Neutrophil (primary cell): ENCODE measurements at regions not wholly inside any gene's neighbourhood (a gene's known extent, or its start where the extent isn't known, plus 50 kb on each side); places are given as distances from the start of the nearest gene placed in this dataset.
"Not testable (repeated sequence)": the region's sequence is repeated elsewhere in the genome, so short reads cannot be mapped to it uniquely, and the experiment has no call there.

ENCODE experiments used
- H3K27ac ChIP-seq: fragments of 200-600 bp; sonication (generic); 2 replicates; pipeline ENCODE4 v1.5.1; 2016; ENCODE audit warnings: mild to moderate bottlenecking, moderate library complexity
- H3K27me3 ChIP-seq: fragments of 200-600 bp; sonication (generic); 2 replicates; pipeline ENCODE4 v1.6.0; 2016; ENCODE audit warnings: mild to moderate bottlenecking
- H3K36me3 ChIP-seq: fragments of 200-600 bp; sonication (generic); 2 replicates; pipeline ENCODE4 v1.5.1; 2017
- H3K4me1 ChIP-seq, 2 experiments: fragments of 200-600 bp in 1 of 2; sonication (generic) in 1 of 2; 1 replicate in 1 of 2; 2 replicates in 1 of 2; pipeline versions ENCODE4 v1.5.1 to v1.6.1; 2013 to 2016; ENCODE audit warnings: low read depth in 1 of 2, low read length in 1 of 2, mild to moderate bottlenecking in 1 of 2, moderate library complexity in 1 of 2; ENCODE audit not compliant: control insufficient read depth in 1 of 2, insufficient read depth in 1 of 2
- H3K4me3 ChIP-seq, 2 experiments: fragments of 200-600 bp in 1 of 2; sonication (generic) in 1 of 2; 1 replicate in 1 of 2; 2 replicates in 1 of 2; pipeline ENCODE4 v1.5.1; 2013 to 2016; ENCODE audit warnings: low read depth in 1 of 2, low read length in 1 of 2, mild to moderate bottlenecking in 1 of 2, moderate library complexity in 1 of 2
- H3K9me3 ChIP-seq: fragments of 200-600 bp; sonication (generic); 2 replicates; pipeline ENCODE4 v1.5.1; 2016
- TF ChIP-seq, protein P1 (sequence below): fragments of 200-600 bp; sonication (generic); IDR thresholded peaks from 2 replicates; pipeline ENCODE4 v1.5.1; 2016; ENCODE audit warnings: antibody characterized with exemption

- Histone ChIP-seq H3K4me3 (no peak overlapping the region), H3K4me1 (peaks cover 7 to 10% of the 10 kb centered on the region in 2 experiments), H3K27ac (no peak overlapping the region), H3K27me3 (no peaks in the 10 kb centered on the region), H3K9me3 (no peaks in the 10 kb centered on the region), H3K36me3 (no peaks in the 10 kb centered on the region)
- TF ChIP-seq, protein P1, sequence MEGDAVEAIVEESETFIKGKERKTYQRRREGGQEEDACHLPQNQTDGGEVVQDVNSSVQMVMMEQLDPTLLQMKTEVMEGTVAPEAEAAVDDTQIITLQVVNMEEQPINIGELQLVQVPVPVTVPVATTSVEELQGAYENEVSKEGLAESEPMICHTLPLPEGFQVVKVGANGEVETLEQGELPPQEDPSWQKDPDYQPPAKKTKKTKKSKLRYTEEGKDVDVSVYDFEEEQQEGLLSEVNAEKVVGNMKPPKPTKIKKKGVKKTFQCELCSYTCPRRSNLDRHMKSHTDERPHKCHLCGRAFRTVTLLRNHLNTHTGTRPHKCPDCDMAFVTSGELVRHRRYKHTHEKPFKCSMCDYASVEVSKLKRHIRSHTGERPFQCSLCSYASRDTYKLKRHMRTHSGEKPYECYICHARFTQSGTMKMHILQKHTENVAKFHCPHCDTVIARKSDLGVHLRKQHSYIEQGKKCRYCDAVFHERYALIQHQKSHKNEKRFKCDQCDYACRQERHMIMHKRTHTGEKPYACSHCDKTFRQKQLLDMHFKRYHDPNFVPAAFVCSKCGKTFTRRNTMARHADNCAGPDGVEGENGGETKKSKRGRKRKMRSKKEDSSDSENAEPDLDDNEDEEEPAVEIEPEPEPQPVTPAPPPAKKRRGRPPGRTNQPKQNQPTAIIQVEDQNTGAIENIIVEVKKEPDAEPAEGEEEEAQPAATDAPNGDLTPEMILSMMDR, result no peak
Observed at GRCh38 chr15:70593795-70594194, 169.6 kb downstream of the UACA start.

- no peaks in the 10 kb centered on the region for H3K9me3 ChIP-seq
- TF ChIP-seq, protein P1, result no peak
Observed at GRCh38 chr15:70589728-70590127, 173.6 kb downstream of the UACA start.

GRCh38 chr15:70589221-70589620 lies 174.1 kb downstream of the UACA start:
- no peak overlapping the region for H3K4me3 ChIP-seq
- H3K27ac ChIP-seq, result no peak overlapping the region

More at GRCh38 chr15:70589728-70590127, 173.6 kb downstream of the UACA start:
- Histone ChIP-seq H3K4me3 (no peak overlapping the region), H3K27ac (no peak overlapping the region), H3K36me3 (no peaks in the 10 kb centered on the region), H3K4me1 (peaks cover 17 to 30% of the 10 kb centered on the region in 2 experiments), H3K27me3 (peaks cover 12% of the 10 kb centered on the region)

GRCh38 chr15:70588613-70589012 lies 174.7 kb downstream of the UACA start:
- Histone ChIP-seq H3K4me3 (no peak overlapping the region), H3K27ac (no peak overlapping the region), H3K4me1 (peaks cover 17 to 30% of the 10 kb centered on the region in 2 experiments), H3K9me3 (no peaks in the 10 kb centered on the region), H3K36me3 (no peaks in the 10 kb centered on the region), H3K27me3 (peaks cover 18% of the 10 kb centered on the region)
- TF ChIP-seq, protein P1, result no peak

More at GRCh38 chr15:70589221-70589620, 174.1 kb downstream of the UACA start:
- Histone ChIP-seq H3K27me3 (peaks cover 17% of the 10 kb centered on the region), H3K9me3 (no peaks in the 10 kb centered on the region), H3K4me1 (peaks cover 17 to 30% of the 10 kb centered on the region in 2 experiments), H3K36me3 (no peaks in the 10 kb centered on the region)
- TF ChIP-seq, protein P1, result no peak

DNA sequence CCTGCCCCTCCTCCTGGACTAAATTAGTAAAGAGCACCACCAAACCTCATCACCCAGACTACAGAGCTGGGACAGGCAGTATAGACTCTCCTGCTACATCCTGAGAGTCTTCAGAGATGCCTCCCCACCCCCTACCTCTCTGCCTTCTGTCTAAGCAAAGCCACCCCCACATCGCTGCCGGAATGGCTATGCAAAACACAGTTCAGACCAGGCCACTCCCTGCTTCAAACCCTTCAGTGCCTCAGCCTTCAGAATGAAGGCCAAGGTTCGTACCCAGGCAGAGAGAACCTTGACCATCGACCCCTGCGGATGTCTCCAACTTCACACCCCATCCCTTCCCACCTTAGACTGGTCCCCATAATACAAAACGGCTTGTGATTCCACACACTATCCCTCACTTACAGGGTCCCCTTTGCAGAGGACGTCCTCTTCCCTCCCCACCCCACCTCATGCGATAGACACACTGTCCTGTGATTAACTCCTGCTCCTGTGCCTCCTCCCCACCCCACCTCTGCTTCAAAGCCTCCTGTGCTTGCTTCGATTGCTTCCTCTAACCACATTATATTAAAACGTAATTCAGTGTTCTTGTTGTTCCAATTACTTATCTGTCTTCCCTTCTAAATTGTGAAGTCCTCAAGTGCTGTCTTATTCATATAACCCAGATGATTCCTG lies 175.3 kb downstream of the UACA start:
- H3K9me3 ChIP-seq, result no peaks in the 10 kb centered on the region
- peaks cover 17 to 30% of the 10 kb centered on the region in 2 experiments for H3K4me1 ChIP-seq
- no peak overlapping the region for H3K27ac ChIP-seq
- no peaks in the 10 kb centered on the region for H3K36me3 ChIP-seq
- no peak overlapping the region for H3K4me3 ChIP-seq
- H3K27me3 ChIP-seq, result peaks cover 18% of the 10 kb centered on the region
- TF ChIP-seq, protein P1, result no peak

DNA sequence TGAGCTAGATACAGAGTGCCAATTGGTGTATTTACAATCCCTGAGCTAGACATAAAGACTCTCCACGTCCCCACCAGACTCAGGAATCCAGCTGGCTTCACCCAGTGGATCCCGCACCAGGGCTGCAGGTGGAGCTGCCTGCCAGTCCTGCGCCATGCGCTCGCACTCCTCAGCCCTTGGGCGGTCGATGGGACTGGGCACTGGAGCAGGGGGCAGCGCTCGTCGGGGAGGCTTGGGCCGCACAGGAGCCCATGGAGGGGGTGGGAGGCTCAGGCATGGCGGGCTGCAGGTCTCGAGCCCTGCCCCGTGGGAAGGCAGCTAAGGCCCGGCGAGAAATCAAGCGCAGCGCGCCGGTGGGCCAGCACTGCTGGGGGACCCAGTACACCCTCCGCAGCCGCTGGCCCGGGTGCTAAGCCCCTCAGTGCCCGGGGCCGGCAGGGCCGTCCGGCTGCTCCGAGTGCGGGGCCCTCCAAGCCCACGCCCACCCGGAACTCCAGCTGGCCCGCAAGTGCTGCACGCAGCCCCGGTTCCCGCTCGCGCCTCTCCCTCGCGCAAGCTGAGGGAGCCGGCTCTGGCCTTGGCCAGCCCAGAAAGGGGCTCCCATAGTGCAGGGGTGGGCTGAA lies 176.2 kb downstream of the UACA start:
- not testable (repeated sequence) for H3K36me3 ChIP-seq, H3K4me3 ChIP-seq, H3K9me3 ChIP-seq, H3K27ac ChIP-seq
- peaks cover 17 to 30% of the 10 kb centered on the region in 2 experiments for H3K4me1 ChIP-seq
- H3K27me3 ChIP-seq, result peaks cover 18% of the 10 kb centered on the region
